Liver (tissue), 3 donors: ENCODE measurements at regions not wholly inside any gene's neighbourhood (a gene's known extent, or its start where the extent isn't known, plus 50 kb on each side); places are given as distances from the start of the nearest gene placed in this dataset.

ENCODE experiments used
- CTCF ChIP-seq: fragments of 150-350 bp; IDR thresholded peaks from 2 replicates; pipeline ENCODE4 v1.5.1; 2017; ENCODE audit warnings: improper control_type of control experiment, low read depth, low read length; ENCODE audit not compliant: missing input control
- GABPA ChIP-seq, 2 donors: IDR thresholded peaks in 1 of 2; conservative IDR thresholded peaks in 1 of 2; 2 replicates each; pipeline ENCODE4 v1.6.1; 2016; ENCODE audit warnings: antibody characterized with exemption in 2 of 2, mild to moderate bottlenecking in 1 of 2, moderate library complexity in 1 of 2
- MAX ChIP-seq: IDR thresholded peaks from 2 replicates; pipeline ENCODE4 v1.6.1; 2016; ENCODE audit warnings: antibody characterized with exemption
- RAD21 ChIP-seq, 2 donors: IDR thresholded peaks; 2 replicates each; pipeline ENCODE4 v1.6.1; 2016; ENCODE audit warnings: antibody characterized with exemption in 2 of 2, mild to moderate bottlenecking in 2 of 2
- REST ChIP-seq: IDR thresholded peaks from 2 replicates; pipeline ENCODE4 v1.6.1; 2016; ENCODE audit warnings: antibody characterized with exemption, mild to moderate bottlenecking
- SP1 ChIP-seq: IDR thresholded peaks from 2 replicates; pipeline ENCODE4 v1.6.1; 2018; ENCODE audit warnings: antibody characterized with exemption, mild to moderate bottlenecking
- YY1 ChIP-seq: IDR thresholded peaks from 2 replicates; pipeline ENCODE4 v1.6.1; 2016; ENCODE audit warnings: antibody characterized with exemption, mild to moderate bottlenecking
- TF ChIP-seq, protein P1 (sequence below): IDR thresholded peaks from 2 replicates; pipeline ENCODE4 v1.6.1; 2016; ENCODE audit warnings: antibody characterized with exemption
- TF ChIP-seq, protein P2 (sequence below): IDR thresholded peaks from 2 replicates; pipeline ENCODE4 v1.6.1; 2016; ENCODE audit warnings: antibody characterized with exemption
- donor health status: healthy.
- donor health status: healthy.

GRCh38 chr4:98728871-98729270, 70.5 kb upstream of the TSPAN5 start:
- no peak for TF ChIP-seq YY1
- no peak for TF ChIP-seq CTCF
- TF ChIP-seq SP1: no peak
- TF ChIP-seq, protein P1, sequence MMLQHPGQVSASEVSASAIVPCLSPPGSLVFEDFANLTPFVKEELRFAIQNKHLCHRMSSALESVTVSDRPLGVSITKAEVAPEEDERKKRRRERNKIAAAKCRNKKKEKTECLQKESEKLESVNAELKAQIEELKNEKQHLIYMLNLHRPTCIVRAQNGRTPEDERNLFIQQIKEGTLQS: no peak
- TF ChIP-seq, protein P2, sequence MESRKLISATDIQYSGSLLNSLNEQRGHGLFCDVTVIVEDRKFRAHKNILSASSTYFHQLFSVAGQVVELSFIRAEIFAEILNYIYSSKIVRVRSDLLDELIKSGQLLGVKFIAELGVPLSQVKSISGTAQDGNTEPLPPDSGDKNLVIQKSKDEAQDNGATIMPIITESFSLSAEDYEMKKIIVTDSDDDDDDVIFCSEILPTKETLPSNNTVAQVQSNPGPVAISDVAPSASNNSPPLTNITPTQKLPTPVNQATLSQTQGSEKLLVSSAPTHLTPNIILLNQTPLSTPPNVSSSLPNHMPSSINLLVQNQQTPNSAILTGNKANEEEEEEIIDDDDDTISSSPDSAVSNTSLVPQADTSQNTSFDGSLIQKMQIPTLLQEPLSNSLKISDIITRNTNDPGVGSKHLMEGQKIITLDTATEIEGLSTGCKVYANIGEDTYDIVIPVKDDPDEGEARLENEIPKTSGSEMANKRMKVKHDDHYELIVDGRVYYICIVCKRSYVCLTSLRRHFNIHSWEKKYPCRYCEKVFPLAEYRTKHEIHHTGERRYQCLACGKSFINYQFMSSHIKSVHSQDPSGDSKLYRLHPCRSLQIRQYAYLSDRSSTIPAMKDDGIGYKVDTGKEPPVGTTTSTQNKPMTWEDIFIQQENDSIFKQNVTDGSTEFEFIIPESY: no peak
- TF ChIP-seq RAD21 (IDR thresholded peaks at IDR 0.05): no peak
- TF ChIP-seq GABPA (IDR thresholded peaks at IDR 0.05 in 1 of 2, conservative IDR thresholded peaks at IDR 0.05 in 1 of 2): no peak
- no peak for TF ChIP-seq REST
- no peak for TF ChIP-seq MAX
